ENCODE measurements at regions not wholly inside any gene's neighbourhood (a gene's known extent, or its start where the extent isn't known, plus 50 kb on each side); places are given as distances from the start of the nearest gene placed in this dataset.

DNA sequence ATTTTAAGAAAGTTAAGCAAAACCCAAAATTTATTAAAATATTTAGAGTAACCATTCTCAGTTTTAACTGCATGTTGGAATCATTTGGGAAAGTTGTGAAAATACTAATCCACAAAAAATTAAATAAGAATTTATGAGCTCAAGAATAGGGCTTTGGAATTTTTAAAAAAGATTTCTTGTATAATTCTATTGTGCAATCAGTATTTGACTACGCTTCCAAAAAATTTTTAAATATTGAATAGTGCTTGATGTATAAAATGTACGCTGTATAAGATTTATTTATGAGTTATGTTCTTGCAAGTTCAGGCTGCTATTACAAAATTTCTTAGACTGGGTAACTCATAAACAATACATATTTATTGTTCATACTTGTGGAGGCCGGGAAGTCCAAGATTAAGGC, 571.7 kb downstream of the MMUT start:
- TF ChIP-seq, protein P1, sequence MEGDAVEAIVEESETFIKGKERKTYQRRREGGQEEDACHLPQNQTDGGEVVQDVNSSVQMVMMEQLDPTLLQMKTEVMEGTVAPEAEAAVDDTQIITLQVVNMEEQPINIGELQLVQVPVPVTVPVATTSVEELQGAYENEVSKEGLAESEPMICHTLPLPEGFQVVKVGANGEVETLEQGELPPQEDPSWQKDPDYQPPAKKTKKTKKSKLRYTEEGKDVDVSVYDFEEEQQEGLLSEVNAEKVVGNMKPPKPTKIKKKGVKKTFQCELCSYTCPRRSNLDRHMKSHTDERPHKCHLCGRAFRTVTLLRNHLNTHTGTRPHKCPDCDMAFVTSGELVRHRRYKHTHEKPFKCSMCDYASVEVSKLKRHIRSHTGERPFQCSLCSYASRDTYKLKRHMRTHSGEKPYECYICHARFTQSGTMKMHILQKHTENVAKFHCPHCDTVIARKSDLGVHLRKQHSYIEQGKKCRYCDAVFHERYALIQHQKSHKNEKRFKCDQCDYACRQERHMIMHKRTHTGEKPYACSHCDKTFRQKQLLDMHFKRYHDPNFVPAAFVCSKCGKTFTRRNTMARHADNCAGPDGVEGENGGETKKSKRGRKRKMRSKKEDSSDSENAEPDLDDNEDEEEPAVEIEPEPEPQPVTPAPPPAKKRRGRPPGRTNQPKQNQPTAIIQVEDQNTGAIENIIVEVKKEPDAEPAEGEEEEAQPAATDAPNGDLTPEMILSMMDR (IDR thresholded peaks at IDR 0.05) = no peak
- no peak for TF ChIP-seq POLR2A (IDR thresholded peaks at IDR 0.05)
- H3K27me3 ChIP-seq = no peaks in the 10 kb centered on the region
- H3K36me3 ChIP-seq (ENCODE audit: low read depth, missing control alignments) = no peaks in the 10 kb centered on the region
- no peaks in the 10 kb centered on the region for H3K9me3 ChIP-seq
- no peak overlapping the region for H3K4me3 ChIP-seq
- intact Hi-C loops (cut with DNase I; ENCODE audit: low total_unique reads) = no loop called here
- no peak overlapping the region for H3K27ac ChIP-seq
- no peaks in the 10 kb centered on the region for H3K4me1 ChIP-seq
- WGBS, 2 donors = 92 to 98% methylated on average over 3 of the region's 3 CpGs
- no peak for DNase-seq

DNA sequence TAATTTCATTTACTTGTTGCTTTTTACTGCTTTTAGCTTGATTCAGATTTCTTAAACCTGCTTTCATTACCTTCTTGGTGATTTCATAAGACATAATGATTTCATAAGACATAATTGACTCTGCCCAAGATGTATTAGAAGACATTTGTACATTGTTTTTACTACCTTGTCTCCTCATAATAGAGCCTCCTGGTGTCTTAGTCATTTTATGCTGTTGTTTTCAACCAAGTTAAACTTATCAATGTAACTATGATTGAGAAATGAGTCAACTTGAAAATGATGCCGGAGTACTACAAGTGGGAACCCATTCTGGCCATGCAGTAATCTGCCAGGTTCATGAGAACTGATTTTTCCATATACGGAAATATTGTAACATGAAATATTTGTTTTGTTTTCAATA, 573.6 kb downstream of the MMUT start:
- H3K4me3 ChIP-seq = no peak overlapping the region
- H3K36me3 ChIP-seq (ENCODE audit: low read depth, missing control alignments) = no peaks in the 10 kb centered on the region
- no peaks in the 10 kb centered on the region for H3K9me3 ChIP-seq
- no peak for DNase-seq
- no peak overlapping the region for H3K27ac ChIP-seq
- no peaks in the 10 kb centered on the region for H3K4me1 ChIP-seq
- H3K27me3 ChIP-seq = no peaks in the 10 kb centered on the region
- intact Hi-C loops (cut with DNase I; ENCODE audit: low total_unique reads) = no loop called here
- TF ChIP-seq POLR2A (IDR thresholded peaks at IDR 0.05) = no peak
- TF ChIP-seq, protein P1 (IDR thresholded peaks at IDR 0.05) = no peak
- WGBS, 2 donors = 50 to 92% methylated on average over 2 of the region's 2 CpGs

- Histone ChIP-seq H3K36me3 (ENCODE audit: low read depth, missing control alignments) (no peaks in the 10 kb centered on the region), H3K27ac (no peak overlapping the region), H3K4me3 (no peak overlapping the region), H3K27me3 (no peaks in the 10 kb centered on the region), H3K9me3 (no peaks in the 10 kb centered on the region), H3K4me1 (no peaks in the 10 kb centered on the region)
- no peak for DNase-seq
- intact Hi-C loops (cut with DNase I; ENCODE audit: low total_unique reads) = no loop called here
- TF ChIP-seq, protein P1 (IDR thresholded peaks at IDR 0.05) = no peak
- no peak for TF ChIP-seq POLR2A (IDR thresholded peaks at IDR 0.05)
Observed at GRCh38 chr6:48883116-48883515, 579.9 kb downstream of the MMUT start.

- Histone ChIP-seq H3K36me3 (ENCODE audit: low read depth, missing control alignments) (no peaks in the 10 kb centered on the region), H3K4me1 (no peaks in the 10 kb centered on the region), H3K9me3 (no peaks in the 10 kb centered on the region), H3K4me3 (no peak overlapping the region), H3K27me3 (no peaks in the 10 kb centered on the region), H3K27ac (no peak overlapping the region)
- intact Hi-C loops (cut with DNase I; ENCODE audit: low total_unique reads) = no loop called here
- TF ChIP-seq POLR2A (IDR thresholded peaks at IDR 0.05) = no peak
- TF ChIP-seq, protein P1 (IDR thresholded peaks at IDR 0.05) = no peak
- no peak for DNase-seq
- 68 to 76% methylated on average over 1 of the region's 1 CpG for WGBS, 2 donors
Observed at GRCh38 chr6:48881551-48881950, 581.5 kb downstream of the MMUT start.

DNA sequence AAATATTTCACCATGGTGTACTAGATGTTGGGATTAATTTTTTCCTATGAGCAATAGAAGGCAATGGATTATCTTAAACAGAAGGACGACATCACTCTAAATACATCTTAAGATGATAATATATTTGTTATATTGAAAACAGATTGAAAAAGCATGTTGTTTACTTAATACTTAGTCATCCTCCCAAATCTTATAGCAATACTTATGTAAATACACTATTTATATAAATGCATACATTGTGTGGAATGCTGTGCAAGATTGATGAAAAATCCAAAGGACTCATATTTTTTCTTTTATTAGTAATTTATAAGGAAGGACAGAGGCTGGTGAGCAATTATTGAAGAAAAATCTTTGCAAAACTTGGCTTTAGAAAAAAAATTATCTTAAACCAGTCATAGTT, 593.5 kb downstream of the MMUT start:
- DNase-seq = no peak
- Histone ChIP-seq H3K27ac (no peak overlapping the region), H3K9me3 (no peaks in the 10 kb centered on the region), H3K4me1 (no peaks in the 10 kb centered on the region), H3K27me3 (no peaks in the 10 kb centered on the region), H3K4me3 (no peak overlapping the region), H3K36me3 (ENCODE audit: low read depth, missing control alignments) (no peaks in the 10 kb centered on the region)
- TF ChIP-seq POLR2A (IDR thresholded peaks at IDR 0.05) = no peak
- TF ChIP-seq, protein P1 (IDR thresholded peaks at IDR 0.05) = no peak
- intact Hi-C loops (cut with DNase I; ENCODE audit: low total_unique reads) = no loop called here
- WGBS, 2 donors = 75 to 88% methylated on average over 1 of the region's 1 CpG

Measured in testis (tissue), 2 donors.